Activated CD8-positive, alpha-beta T cell treated with anti-CD3 and anti-CD28 coated beads for 36 hours (primary cell): ENCODE measurements at regions not wholly inside any gene's neighbourhood (a gene's known extent, or its start where the extent isn't known, plus 50 kb on each side); places are given as distances from the start of the nearest gene placed in this dataset.

Experiments used
- ATAC-seq: fragments of 200-7000 bp; cut with Tn5 transposase; one replicate; pipeline ENCODE4 v1.10.0; 2021; ENCODE audit warnings: mild to moderate bottlenecking, moderate library complexity
- CTCF ChIA-PET: fragments of 350-600 bp; sonication (Branson Sonifier 250); formaldehyde crosslinking; loops from one replicate; lab custom pipeline; 2021; ENCODE audit warnings: antibody characterized with exemption; lab: Charles Lee
- POLR2A ChIA-PET: fragments of 350-600 bp; sonication (Branson Sonifier 250); formaldehyde crosslinking; loops from one replicate; lab custom pipeline; 2021; ENCODE audit warnings: antibody characterized with exemption; lab: Charles Lee
- DNase-seq: peaks from one replicate; pipeline ENCODE4 v3.0.0-alpha.2; 2020
- H3K27ac Mint-ChIP-seq: one replicate; pipeline ENCODE4 v1.8.0; 2021; ENCODE audit warnings: mild to moderate bottlenecking, mixed read lengths
- H3K27me3 Mint-ChIP-seq: one replicate; pipeline ENCODE4 v1.8.0; 2021; ENCODE audit warnings: mixed read lengths
- H3K36me3 Mint-ChIP-seq: one replicate; pipeline ENCODE4 v1.8.0; 2021; ENCODE audit warnings: low read depth, mixed read lengths
- H3K4me1 Mint-ChIP-seq: one replicate; pipeline ENCODE4 v1.8.0; 2021; ENCODE audit warnings: low read depth, mixed read lengths
- H3K4me3 Mint-ChIP-seq: one replicate; pipeline ENCODE4 v1.8.0; 2021; ENCODE audit warnings: mild to moderate bottlenecking, moderate library complexity, mixed read lengths
- H3K9me3 Mint-ChIP-seq: one replicate; pipeline ENCODE4 v1.8.0; 2021; ENCODE audit warnings: mixed read lengths
- CTCF ChIP-seq: fragments of 200-600 bp; IDR thresholded peaks from one replicate; pipeline ENCODE4 v1.8.0; 2022; ENCODE audit warnings: antibody characterized with exemption, mild to moderate bottlenecking
- intact Hi-C: fragments of 100-400 bp; cut with micrococcal nuclease; formaldehyde crosslinking; loops from one replicate; pipeline ENCODE4 v1.10.0; 2022

DNA sequence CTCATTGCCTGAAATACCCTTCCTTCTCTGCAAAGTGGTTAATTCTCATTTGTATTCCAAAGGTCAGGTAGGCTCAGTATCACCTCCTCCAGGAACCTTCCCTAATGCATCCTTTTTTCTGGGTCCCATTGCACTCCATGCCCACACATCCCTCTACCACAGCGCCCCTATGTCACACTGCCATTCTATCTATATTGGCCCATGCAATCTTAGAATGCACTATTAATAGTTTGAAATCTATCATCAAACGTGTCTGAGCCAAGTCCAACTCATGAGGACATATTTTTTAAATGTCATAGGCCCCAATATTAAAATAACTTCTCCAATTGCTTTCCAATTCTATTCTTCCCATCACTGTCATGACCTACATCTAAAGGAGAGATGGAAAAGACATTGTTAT lies 495.1 kb downstream of the SOX6 start:
- Mint-ChIP-seq H3K36me3 (no peaks in the 10 kb centered on the region), H3K27me3 (peaks cover 4% of the 10 kb centered on the region), H3K9me3 (peaks cover 1% of the 10 kb centered on the region), H3K4me3 (no peak overlapping the region), H3K27ac (no peak overlapping the region), H3K4me1 (no peaks in the 10 kb centered on the region)
- ATAC-seq: no peak
- DNase-seq: no peak
- ChIA-PET CTCF (no interaction called here), POLR2A (no interaction called here)
- intact Hi-C loops: no loop called here
- no peak for TF ChIP-seq CTCF

DNA sequence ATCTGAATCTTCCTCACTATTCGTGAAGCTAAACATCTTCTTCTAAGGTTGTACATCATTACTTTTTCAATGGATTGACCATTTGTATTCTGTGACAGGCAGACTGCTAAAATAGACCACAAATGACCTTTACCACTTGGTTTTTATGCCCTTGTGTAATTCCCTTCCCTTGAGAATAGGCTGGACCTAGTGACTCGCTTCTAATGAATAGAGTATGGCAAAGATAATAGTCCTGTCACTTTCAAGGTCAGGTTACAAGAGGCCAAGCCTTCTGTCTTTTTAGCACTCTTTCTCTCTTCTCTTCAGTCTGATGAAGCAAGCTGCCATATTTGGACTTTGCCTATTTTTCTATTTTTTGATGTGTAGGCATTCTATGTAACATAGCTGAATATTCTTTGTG lies 492.9 kb downstream of the SOX6 start:
- intact Hi-C loops: no loop called here
- H3K36me3 Mint-ChIP-seq: no peaks in the 10 kb centered on the region
- TF ChIP-seq CTCF: no peak

DNA sequence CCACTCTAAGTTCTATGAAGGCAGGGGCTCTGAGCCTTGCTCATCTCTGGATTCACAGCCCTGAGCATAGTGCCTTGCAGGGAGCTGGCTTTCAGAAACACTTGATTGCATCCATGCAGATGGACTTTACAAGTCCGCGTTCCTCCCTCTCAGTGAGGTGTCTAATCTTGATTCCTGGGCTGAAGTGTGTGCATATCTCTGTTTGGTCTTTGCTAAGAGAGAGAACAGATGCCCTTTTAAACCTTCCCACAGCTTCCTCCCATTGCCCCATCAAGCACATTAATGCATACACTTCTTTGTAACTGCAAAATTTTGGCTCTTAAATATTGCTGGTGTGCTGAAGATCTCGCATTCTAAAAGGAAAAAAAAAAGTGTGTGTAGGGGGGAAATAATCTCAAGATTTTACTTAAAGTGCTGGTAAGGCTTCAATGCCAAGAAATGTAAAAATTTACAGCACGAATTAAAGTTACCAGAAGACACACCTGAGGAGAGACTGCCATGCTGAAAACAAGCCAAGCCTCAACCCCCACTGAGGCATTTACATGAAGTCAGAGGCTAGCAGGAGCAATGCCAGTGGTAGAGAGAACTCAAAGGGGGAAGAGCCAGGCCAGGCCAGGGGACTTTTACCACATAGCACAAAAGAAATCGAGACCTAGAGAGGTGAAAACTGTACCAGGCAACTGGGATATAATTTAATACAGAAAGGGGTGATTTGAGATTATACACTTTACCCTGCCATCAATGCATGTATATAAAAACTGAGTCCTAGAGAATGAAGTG lies 492.1 kb downstream of the SOX6 start:
- no peak for TF ChIP-seq CTCF
- no peaks in the 10 kb centered on the region for H3K4me1 Mint-ChIP-seq
- H3K9me3 Mint-ChIP-seq: peaks cover 1% of the 10 kb centered on the region
- intact Hi-C loops: no loop called here
- H3K27me3 Mint-ChIP-seq: peaks cover 4% of the 10 kb centered on the region
- H3K27ac Mint-ChIP-seq: no peak overlapping the region
- CTCF ChIA-PET: no interaction called here
- POLR2A ChIA-PET: no interaction called here
- no peak for ATAC-seq
- no peak overlapping the region for H3K4me3 Mint-ChIP-seq
- no peaks in the 10 kb centered on the region for H3K36me3 Mint-ChIP-seq
- no peak for DNase-seq

More for the DNA sequence above, 492.9 kb downstream of the SOX6 start:
- Mint-ChIP-seq H3K4me3 (no peak overlapping the region), H3K9me3 (peaks cover 1% of the 10 kb centered on the region), H3K4me1 (no peaks in the 10 kb centered on the region), H3K27me3 (peaks cover 4% of the 10 kb centered on the region), H3K27ac (no peak overlapping the region)
- CTCF ChIA-PET: no interaction called here
- no peak for ATAC-seq
- POLR2A ChIA-PET: no interaction called here
- DNase-seq: no peak

GRCh38 chr11:15865212-15865987 lies 490.9 kb downstream of the SOX6 start:
- Mint-ChIP-seq H3K27ac (no peak overlapping the region), H3K27me3 (peaks cover 3% of the 10 kb centered on the region), H3K9me3 (peaks cover 1% of the 10 kb centered on the region), H3K36me3 (no peaks in the 10 kb centered on the region), H3K4me1 (no peaks in the 10 kb centered on the region), H3K4me3 (no peak overlapping the region)
- DNase-seq (no peak), ATAC-seq (no peak)
- ChIA-PET POLR2A (no interaction called here), CTCF (no interaction called here)
- no peak for TF ChIP-seq CTCF
- intact Hi-C loops: no loop called here

DNA sequence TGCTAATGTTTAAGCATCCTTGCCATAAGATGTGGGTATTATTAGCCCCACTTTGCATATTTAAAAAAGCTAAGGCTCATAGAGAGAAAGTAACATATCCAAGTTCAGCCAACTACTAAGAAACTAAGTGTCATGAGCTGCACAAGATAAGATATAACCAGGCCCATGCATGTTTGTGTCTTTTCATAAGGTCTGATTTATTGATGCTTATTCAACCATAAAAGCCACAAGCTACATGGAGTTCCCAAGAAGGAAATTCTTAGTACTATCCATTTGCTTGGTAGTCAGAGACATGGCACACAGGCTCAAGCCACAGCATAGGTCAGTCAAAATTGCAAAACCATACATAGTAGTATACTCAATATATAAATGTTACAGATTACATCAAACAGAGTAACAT lies 488.5 kb downstream of the SOX6 start:
- Mint-ChIP-seq H3K4me1 (no peaks in the 10 kb centered on the region), H3K27me3 (no peaks in the 10 kb centered on the region), H3K36me3 (no peaks in the 10 kb centered on the region), H3K9me3 (no peaks in the 10 kb centered on the region), H3K4me3 (no peak overlapping the region), H3K27ac (no peak overlapping the region)
- POLR2A ChIA-PET: no interaction called here
- ATAC-seq (no peak), DNase-seq (no peak)
- CTCF ChIA-PET: no interaction called here
- intact Hi-C loops: no loop called here
- no peak for TF ChIP-seq CTCF
